ENCODE measurements at regions not wholly inside any gene's neighbourhood (a gene's known extent, or its start where the extent isn't known, plus 50 kb on each side); places are given as distances from the start of the nearest gene placed in this dataset.
"Not testable (repeated sequence)": the region's sequence is repeated elsewhere in the genome, so short reads cannot be mapped to it uniquely, and the experiment has no call there.

DNA sequence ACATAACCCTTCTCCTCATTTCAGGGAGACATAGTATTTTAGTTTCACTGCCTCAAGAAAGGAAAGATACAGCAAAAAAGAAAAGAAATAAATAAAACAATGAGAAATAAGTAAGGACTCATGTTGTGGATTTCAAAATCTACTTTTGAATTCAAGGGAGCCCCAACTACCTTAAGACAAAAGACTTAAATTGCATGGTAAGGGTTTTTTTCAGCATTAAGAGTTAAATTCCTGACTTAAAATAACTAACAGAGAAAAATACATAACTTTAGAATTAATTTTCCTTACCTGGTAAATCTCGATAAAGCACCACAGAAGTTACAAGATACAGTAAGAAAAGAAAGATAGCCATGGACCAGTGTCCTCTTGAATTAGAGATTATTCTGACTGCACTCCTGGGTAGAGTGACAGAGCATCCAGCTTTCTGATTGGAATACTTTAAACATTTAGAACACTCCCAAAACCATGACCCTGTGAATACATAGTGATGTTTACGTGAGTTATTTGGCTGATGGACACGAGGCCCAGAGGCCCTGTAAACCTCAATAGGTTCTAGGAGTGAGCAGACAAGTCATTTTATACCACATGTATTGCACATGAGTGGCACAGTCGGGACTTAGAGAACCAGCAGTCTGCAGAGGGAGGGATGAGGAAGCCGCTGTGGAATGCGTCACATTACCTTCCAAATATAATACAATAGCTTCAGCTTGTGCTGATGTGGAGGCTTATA, 292.5 kb upstream of the SEMA3C start:
- DNase-seq: no peak

DNA sequence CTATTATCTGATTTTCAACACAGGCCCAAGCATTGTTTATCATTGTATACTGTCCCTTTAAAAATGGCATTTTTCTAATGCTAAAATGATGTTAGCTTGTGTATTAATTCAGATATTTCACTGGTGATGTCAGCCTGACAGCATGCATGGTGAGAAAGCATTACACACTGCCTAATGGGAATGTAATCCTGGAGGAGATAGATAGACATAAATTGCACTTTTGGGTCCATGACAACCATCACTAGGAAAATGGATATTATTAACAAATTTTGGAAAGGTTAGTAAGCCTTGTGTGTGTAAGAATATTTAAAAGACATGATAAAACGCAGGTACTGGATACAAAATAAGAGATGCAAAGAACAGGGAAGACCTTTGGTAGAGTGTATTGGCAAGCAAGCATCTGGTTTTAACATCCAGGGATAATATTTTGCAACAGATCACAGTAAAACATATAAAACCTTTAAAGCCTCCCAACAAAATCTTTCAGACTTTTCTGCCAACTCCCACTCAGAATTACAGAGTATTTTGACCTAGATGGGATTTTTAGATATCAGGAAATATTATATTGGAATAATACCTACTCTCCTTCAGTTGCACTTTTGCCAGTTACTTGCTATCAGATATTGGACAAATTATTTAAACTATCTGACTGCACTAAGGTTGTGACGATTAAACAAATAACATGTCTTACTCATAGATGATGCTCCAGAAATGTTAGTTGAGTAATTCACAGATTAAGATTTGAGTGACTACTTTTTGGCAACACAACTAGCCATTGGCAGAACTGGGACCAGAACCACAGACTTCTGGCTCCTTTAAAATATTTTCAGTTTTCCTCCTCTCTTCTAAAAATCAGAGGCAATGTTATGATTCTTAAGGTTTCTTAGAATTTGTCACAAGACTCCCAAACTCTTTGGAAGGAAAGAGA, 291.6 kb upstream of the SEMA3C start:
- no peak for DNase-seq

DNA sequence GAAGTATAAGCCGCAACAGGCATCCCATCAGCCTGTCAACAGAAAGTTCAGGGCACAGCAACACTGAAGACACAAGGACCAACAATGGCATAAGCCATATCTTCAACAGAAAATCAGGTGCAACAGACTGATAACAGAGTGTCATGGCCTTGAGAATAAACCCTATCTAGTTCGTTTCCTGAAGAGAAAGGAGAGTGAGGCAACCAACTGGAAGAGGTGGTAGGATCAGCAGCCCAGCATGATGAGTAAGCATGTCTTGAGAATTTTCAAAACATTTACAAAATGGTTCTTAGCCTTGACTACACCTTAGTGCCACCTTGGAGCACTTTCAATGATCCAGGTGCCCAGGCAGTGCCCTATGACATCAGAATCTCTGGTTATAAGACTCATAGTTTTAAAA, 290.2 kb upstream of the SEMA3C start:
- DNase-seq: no peak

DNA sequence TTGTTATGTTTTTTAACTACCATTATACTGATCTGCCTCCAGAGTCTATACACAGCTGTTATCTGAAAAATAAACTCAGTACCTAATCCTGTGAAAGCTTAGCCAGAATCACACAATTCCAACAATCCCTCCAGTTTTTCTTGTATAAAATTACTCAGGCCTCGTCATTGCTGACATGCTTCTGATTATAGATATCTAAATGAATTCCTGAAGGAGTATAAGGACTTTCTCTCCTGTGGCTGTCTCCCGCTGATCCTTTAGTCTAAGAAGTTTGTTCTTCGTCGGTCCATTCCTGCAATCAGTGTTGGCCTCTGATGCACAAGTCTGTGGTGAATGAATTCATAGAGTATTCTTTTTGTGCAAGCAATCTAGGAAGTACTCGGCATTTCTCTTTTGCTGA, 288.9 kb upstream of the SEMA3C start:
- DNase-seq: no peak

DNA sequence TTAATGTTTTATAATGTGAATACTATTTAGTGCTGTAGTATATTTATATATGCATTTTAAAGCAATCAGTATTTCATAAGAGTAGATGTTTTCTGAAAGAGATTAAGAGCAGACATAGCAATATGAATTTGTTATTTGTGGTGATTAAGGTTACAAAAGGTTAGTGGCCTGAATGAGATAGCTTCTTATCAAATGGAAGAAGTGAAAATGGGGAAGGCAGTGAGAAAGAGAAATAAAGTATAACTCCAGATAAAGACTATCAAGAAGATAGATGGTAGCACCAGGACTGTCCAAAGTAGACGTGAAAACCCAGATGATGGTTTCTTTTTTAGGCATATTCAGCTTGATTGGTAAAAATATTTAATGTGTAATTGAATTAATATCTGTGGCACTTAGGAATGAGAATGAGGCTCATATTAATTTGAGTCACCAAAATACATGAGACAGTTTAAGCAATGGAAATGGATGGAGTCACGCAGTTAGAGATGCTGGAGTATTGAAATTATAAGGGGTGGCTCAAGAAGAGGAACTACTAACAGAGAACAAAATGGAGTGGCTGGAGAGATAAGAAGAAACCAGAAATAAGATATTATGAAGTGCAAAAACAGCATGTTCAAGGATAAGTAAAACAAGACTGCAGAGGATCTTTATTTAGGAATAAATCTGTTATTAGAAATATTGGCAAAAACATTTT, 288.0 kb upstream of the SEMA3C start:
- no peak for DNase-seq

GRCh38 chr7:81206217-81206616, 287.4 kb upstream of the SEMA3C start:
- no peak for DNase-seq

DNA sequence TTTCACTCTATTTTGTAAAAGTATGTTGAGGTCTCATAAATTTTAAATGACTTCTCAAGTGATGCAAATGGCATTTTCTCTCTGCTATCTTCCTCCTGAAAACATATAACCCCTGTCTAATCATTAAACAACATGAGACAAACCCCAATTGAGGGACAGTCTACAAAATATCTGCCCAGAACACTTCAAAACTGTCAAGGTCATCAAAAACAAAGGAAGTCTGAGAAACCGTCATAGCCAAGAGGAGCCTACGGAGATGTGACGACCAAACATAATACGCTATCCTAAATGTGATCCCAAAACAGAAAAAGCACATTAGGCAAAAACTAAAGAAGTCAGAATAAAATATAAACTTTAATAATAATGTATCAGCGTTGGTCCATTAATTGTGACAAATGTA, 282.3 kb upstream of the SEMA3C start:
- no peak for DNase-seq

- DNase-seq: no peak
Measured at GRCh38 chr7:81198766-81199165, 279.9 kb upstream of the SEMA3C start.

DNA sequence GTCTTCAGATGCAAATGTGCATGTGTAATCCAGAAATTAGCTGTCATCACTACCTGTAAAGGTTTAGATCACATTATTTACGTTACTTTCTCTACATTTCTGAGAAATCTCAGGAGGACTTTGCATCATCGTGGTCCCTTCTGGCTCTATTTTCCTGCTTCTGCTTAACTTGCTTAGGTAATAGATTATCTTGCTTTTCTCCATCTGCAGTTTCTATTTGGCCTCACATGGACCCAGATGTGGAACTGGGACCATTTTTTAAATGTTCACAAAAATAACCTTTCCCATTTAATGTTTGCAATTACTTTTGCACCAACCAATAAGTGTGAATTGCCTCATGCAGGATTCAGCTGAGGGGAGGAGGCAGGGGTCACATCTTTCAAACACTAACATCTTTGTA, 278.4 kb upstream of the SEMA3C start:
- no peak for DNase-seq

DNA sequence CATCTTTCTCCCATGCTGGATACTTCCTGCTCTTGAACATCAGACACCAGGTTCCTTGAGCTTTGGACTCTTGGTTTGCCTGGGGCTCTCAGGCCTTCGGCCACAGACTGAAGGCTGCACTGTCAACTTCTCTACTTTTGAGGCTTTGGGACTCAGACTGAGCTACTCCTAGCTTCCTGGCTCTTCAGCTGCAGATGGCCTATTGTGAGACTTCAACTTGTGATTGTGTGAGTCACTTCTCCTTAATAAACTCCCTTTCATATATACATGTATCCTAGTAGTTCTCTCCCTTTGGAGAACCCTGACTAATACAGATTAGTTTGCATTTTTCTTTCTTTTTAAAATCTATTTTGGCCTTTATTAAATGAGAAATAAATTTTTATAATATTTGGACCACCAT, 276.2 kb upstream of the SEMA3C start:
- no peak for DNase-seq

GRCh38 chr7:81190997-81191768, 272.3 kb upstream of the SEMA3C start:
- DNase-seq: no peak

GRCh38 chr7:81187753-81188152, 268.9 kb upstream of the SEMA3C start:
- DNase-seq: no peak

DNA sequence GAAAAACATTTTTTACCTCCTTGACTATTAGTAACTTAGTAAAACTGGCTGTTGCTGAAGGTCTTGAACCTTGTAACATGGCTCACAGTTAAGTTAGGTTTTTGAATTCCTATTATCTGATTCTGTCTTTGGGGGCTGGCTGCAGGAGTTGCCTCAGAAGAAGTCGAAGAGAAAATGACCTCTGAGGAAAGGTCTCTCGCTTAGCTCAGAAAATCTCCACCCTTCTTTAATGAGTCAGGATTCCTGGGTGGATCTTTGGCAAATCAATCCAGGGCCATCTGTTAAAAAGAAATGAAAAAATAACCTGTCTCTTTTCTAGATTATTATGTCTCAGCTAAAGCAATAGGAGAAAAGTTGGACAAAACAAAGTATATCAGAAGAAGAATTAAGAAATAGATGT, 267.8 kb upstream of the SEMA3C start:
- no peak for DNase-seq

DNA sequence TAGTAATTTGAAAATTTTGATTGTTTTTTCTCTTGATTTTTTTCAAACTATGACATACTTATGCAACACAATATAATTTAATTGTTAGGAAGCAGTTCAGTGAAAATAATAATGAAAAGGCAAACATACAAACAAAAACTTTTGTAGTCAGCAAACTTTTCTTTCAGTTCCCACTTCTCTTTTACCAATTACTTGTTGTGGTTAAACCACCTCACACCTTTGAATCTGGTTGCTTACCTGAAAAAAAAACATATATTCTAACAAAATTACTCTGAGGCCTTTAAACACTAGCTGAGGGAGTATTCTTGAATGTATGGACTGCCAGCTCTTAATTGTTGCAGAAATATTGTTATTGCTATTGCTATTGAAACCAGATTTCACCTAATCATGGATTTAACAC, 266.2 kb upstream of the SEMA3C start:
- DNase-seq: no peak

DNA sequence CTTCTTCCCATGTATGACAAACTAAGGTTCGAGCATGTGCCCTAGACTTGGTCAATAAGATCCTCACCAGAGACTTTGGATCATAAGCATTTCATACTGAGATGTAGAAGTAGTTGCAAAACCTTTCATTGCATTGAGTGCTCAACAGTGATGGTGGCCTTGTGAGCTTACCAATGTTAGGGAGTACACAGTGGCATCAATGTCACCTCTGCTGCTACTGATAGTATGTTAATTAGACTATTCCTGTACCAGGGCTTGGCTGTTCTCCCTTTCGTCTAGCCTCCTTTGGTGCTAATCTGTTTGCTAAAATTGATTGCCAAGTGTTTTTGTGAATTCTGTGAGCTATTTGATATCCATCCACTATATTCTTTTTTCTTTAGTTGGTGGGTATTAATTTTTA, 264.5 kb upstream of the SEMA3C start:
- DNase-seq: no peak

DNA sequence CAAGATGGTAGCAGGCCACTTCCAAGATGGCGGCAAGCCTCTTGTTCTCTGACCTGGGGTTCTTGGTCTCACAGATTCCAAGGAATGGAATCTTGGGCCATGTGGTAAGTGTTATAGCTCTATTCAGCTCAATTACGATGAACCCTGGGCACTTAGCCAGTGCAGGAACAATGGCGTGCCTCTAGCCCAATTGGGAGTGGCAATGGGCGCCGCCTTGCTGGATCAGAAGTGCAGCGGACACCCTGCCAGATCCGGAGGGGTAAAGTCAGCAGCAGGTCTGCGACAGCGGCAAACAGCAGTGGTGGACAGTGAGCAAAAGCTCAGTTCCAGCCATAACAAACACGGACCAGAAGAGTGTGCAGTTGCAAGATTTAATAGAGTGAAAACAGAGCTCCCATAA, 263.2 kb upstream of the SEMA3C start:
- DNase-seq: not testable (repeated sequence)

DNA sequence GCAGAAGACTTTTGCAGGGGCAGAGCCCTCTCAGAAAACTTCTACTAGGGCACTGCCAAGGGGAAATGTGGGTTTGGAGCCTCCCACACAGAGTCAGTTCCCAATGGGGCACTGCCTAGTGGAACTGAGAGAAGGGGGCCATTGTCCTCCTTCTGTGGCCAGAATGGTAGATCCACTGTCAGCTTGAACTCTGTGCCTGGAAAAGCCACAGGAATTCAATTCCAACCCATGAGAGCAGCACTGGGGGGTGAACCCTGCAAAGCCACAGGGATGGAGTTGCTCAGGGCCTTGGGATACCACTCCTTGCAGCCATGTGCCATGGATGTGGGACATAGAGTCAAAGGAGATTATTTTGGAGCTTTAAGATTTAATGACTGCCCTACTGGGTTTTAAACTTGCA, 262.2 kb upstream of the SEMA3C start:
- DNase-seq: no peak

DNA sequence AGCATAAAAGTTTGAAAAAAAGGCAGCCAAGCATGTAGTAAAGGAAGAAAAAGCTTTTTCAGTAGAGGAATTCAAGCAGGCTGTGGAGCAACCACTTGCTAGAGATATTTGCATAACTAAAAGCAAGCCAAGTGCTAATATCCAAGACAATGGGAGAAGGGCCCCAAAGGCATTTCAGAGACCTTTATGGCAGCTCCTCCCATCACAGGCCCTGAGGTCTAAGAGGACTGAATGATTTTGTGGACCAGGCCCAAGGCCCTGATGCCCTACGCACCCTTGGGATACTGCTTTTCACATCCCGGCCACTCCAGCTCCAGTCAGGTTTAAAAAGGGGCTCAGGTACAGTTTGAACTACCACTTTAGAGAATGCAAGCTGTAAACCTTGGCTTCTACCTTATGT, 261.7 kb upstream of the SEMA3C start:
- no peak for DNase-seq

DNA sequence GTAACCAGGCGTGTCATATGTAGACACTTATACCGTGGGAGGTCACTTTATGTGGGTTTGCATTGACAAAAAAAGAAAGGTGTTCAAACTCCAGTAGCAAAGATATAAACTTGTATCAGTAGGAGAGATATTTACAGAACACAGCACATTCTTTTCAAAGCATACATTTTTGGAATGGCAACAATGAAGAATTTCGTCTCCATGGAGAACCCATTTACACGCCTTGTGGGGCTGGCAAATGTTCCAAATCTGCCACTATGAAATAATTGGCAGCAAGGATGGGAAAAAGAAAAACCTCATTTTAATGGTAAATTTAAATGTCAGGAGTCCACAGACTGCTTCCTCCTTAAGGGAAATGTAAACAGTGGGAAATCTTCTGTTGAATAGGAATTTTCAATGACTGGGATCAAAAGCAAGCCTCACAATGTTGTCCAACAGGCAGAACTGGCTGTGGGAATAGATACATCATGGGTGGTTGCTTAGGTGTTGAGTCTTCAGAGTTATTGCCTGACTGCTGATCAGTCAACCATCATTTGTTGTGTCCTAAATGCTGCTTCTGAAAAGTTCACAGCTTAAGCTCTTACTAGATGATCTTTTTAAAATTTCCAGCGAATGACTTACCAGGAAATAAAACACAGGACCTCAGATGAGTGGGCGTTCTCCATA, 256.6 kb upstream of the SEMA3C start:
- DNase-seq: no peak

- no peak for DNase-seq
Measured at GRCh38 chr7:81173766-81174281, 255.0 kb upstream of the SEMA3C start.

DNA sequence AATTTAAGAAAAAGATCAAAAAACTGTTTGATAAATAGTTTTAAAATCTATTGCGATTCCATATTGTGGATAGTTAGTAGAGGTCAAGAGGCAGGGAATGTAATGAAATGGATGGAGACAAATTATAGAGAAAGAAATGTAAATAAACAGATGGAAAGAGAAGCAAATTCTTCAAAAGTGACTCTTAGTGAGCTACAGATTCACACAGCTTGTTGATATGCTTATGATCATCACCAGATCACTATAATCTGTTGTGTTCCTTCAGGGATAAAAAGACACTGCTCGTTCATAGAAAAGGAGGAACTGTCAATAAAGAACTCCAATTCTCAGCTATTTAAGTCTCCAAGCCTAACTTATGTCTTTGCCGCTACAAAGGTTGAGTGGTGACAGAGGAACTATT, 251.4 kb upstream of the SEMA3C start:
- no peak for DNase-seq

- no peak for DNase-seq
Measured at GRCh38 chr7:81167934-81168333, 249.1 kb upstream of the SEMA3C start.

Measured in T1000 (cell line).